Neural cell (in vitro differentiated cells): ENCODE measurements at regions not wholly inside any gene's neighbourhood (a gene's known extent, or its start where the extent isn't known, plus 50 kb on each side); places are given as distances from the start of the nearest gene placed in this dataset.

ENCODE experiments used
- H2AFZ ChIP-seq: fragments of 200-600, 300-800 bp; sonication (generic), shearing (Covaris generic); 2 replicates; pipeline ENCODE4 v1.6.0; 2014; ENCODE audit warnings: low read depth, mild to moderate bottlenecking, antibody characterized with exemption, low read length, moderate library complexity
- H3F3A ChIP-seq: fragments of 200-600 bp; shearing (Covaris generic); 2 replicates; pipeline ENCODE4 v1.6.1; 2016; ENCODE audit warnings: mild to moderate bottlenecking, moderate library complexity, mixed read lengths, antibody characterized with exemption, low read length; ENCODE audit not compliant: insufficient read depth, poor library complexity, severe bottlenecking
- H3K27ac ChIP-seq: fragments of 200-600, 300-800 bp; sonication (generic), shearing (Covaris generic); 2 replicates; pipeline ENCODE4 v1.5.1; 2014; ENCODE audit warnings: mild to moderate bottlenecking, low read length, moderate library complexity
- H3K27me3 ChIP-seq: fragments of 300-800, 200-600 bp; sonication (generic), shearing (Covaris generic); 2 replicates; pipeline ENCODE4 v1.6.0; 2014; ENCODE audit warnings: mild to moderate bottlenecking, low read depth, low read length, moderate library complexity; ENCODE audit not compliant: insufficient read depth
- H3K36me3 ChIP-seq: fragments of 300-800, 200-600 bp; sonication (generic), shearing (Covaris generic); 2 replicates; pipeline ENCODE4 v1.5.1; 2014; ENCODE audit warnings: mild to moderate bottlenecking, antibody characterized with exemption, low read length, moderate library complexity; ENCODE audit not compliant: insufficient read depth
- H3K4me2 ChIP-seq: fragments of 300-800, 200-600 bp; sonication (generic), shearing (Covaris generic); 2 replicates; pipeline ENCODE4 v1.6.0; 2014; ENCODE audit warnings: mild to moderate bottlenecking, low read length
- H3K4me3 ChIP-seq: fragments of 300-800, 200-600 bp; sonication (generic), shearing (Covaris generic); 2 replicates; pipeline ENCODE4 v1.5.1; 2014; ENCODE audit warnings: mild to moderate bottlenecking, low read length, moderate library complexity
- H3K79me2 ChIP-seq: fragments of 200-600 bp; shearing (Covaris generic); replicated peaks from 2 replicates; pipeline ENCODE4 v1.6.0; 2014; ENCODE audit warnings: mild to moderate bottlenecking, low read length, moderate library complexity; ENCODE audit not compliant: insufficient read depth
- H3K9ac ChIP-seq: fragments of 300-800, 200-600 bp; sonication (generic), shearing (Covaris generic); 2 replicates; pipeline ENCODE4 v1.6.1; 2016; ENCODE audit warnings: mild to moderate bottlenecking, low read length, mixed read lengths
- H3K9me2 ChIP-seq: fragments of 200-600 bp; shearing (Covaris generic); 2 replicates; pipeline ENCODE4 v1.6.1; 2016; ENCODE audit warnings: mild to moderate bottlenecking, low read length, mixed read lengths; ENCODE audit not compliant: insufficient read depth
- H3K9me3 ChIP-seq: fragments of 200-600, 300-800 bp; sonication (generic), shearing (Covaris generic); 2 replicates; pipeline ENCODE4 v1.6.1; 2016; ENCODE audit warnings: mild to moderate bottlenecking, mixed run types, low read length, moderate library complexity, mixed read lengths
- H4K20me1 ChIP-seq: fragments of 200-600 bp; shearing (Covaris generic); 2 replicates; pipeline ENCODE4 v1.6.1; 2016; ENCODE audit warnings: mild to moderate bottlenecking, mixed run types; ENCODE audit not compliant: insufficient read depth
- CTCF ChIP-seq: fragments of 450-650 bp; IDR thresholded peaks from 2 replicates; pipeline ENCODE4 v1.5.1; 2014; ENCODE audit warnings: antibody characterized with exemption, mild to moderate bottlenecking, moderate library complexity; ENCODE audit not compliant: poor library complexity, severe bottlenecking
- EP300 ChIP-seq: fragments of 450-650 bp; conservative IDR thresholded peaks from 2 replicates; pipeline ENCODE4 v1.6.1; 2014; ENCODE audit warnings: antibody characterized with exemption, mild to moderate bottlenecking, moderate library complexity; ENCODE audit not compliant: poor library complexity, severe bottlenecking
- EZH2 ChIP-seq: fragments of 200-600, 300-800 bp; shearing (Covaris generic), sonication (generic); IDR thresholded peaks from 2 replicates; pipeline ENCODE4 v1.6.1; 2014; ENCODE audit warnings: antibody characterized with exemption, low read length, borderline replicate concordance, mild to moderate bottlenecking; ENCODE audit not compliant: insufficient read depth, poor library complexity, severe bottlenecking
- MXI1 ChIP-seq: fragments of 450-650 bp; conservative IDR thresholded peaks from 2 replicates; pipeline ENCODE4 v1.6.1; 2014; ENCODE audit warnings: antibody characterized with exemption, mild to moderate bottlenecking; ENCODE audit not compliant: poor library complexity, severe bottlenecking
- POLR2AphosphoS5 ChIP-seq: IDR thresholded peaks from 2 replicates; pipeline ENCODE4 v1.6.1; 2012
- RAD21 ChIP-seq: fragments of 450-650 bp; conservative IDR thresholded peaks from 2 replicates; pipeline ENCODE4 v1.6.1; 2014; ENCODE audit warnings: antibody characterized with exemption, mild to moderate bottlenecking, moderate library complexity
- REST ChIP-seq: IDR thresholded peaks from 2 replicates; pipeline ENCODE4 v1.6.1; 2012; ENCODE audit warnings: borderline replicate concordance
- SMC3 ChIP-seq: fragments of 450-650 bp; conservative IDR thresholded peaks from 2 replicates; pipeline ENCODE4 v1.6.1; 2014; ENCODE audit warnings: antibody characterized with exemption, mild to moderate bottlenecking, moderate library complexity; ENCODE audit not compliant: poor library complexity
- TAF1 ChIP-seq: IDR thresholded peaks from 2 replicates; pipeline ENCODE4 v1.6.1; 2012; ENCODE audit warnings: low read depth

GRCh38 chr18:51588616-51589015, 391.1 kb upstream of the MEX3C start:
- Histone ChIP-seq H4K20me1 (no peaks in the 10 kb centered on the region), H3K9ac (no peak overlapping the region), H3K36me3 (no peaks in the 10 kb centered on the region), H2AFZ (no peak overlapping the region), H3K4me2 (no peak overlapping the region), H3K27ac (no peak overlapping the region), H3K9me2 (no peaks in the 10 kb centered on the region), H3K4me3 (no peak overlapping the region), H3K79me2 (no peaks in the 10 kb centered on the region), H3K9me3 (no peaks in the 10 kb centered on the region), H3K27me3 (no peaks in the 10 kb centered on the region), H3F3A (no peaks in the 10 kb centered on the region)
- TF ChIP-seq EP300: no peak
- TF ChIP-seq REST: no peak
- no peak for TF ChIP-seq MXI1
- no peak for TF ChIP-seq RAD21
- no peak for TF ChIP-seq EZH2
- no peak for TF ChIP-seq SMC3
- TF ChIP-seq POLR2AphosphoS5: no peak
- TF ChIP-seq CTCF: no peak
- no peak for TF ChIP-seq TAF1

GRCh38 chr18:51593931-51594330, 396.4 kb upstream of the MEX3C start:
- no peak overlapping the region for H2AFZ ChIP-seq
- H3K36me3 ChIP-seq: no peaks in the 10 kb centered on the region
- no peak overlapping the region for H3K4me2 ChIP-seq
- H3K9me2 ChIP-seq: no peaks in the 10 kb centered on the region
- no peaks in the 10 kb centered on the region for H4K20me1 ChIP-seq
- H3K9me3 ChIP-seq: no peaks in the 10 kb centered on the region
- H3K9ac ChIP-seq: no peak overlapping the region
- no peaks in the 10 kb centered on the region for H3K27me3 ChIP-seq
- no peak overlapping the region for H3K27ac ChIP-seq
- no peaks in the 10 kb centered on the region for H3K79me2 ChIP-seq
- no peaks in the 10 kb centered on the region for H3F3A ChIP-seq
- TF ChIP-seq SMC3 (no peak), TAF1 (no peak), RAD21 (no peak), POLR2AphosphoS5 (no peak), REST (no peak), MXI1 (no peak), EP300 (no peak), EZH2 (no peak), CTCF (no peak)
- H3K4me3 ChIP-seq: no peak overlapping the region
